ENCODE measurements at regions not wholly inside any gene's neighbourhood (a gene's known extent, or its start where the extent isn't known, plus 50 kb on each side); places are given as distances from the start of the nearest gene placed in this dataset.

- TF ChIP-seq ETS1 (IDR thresholded peaks at IDR 0.05) (no peak), REST (IDR thresholded peaks at IDR 0.05; ENCODE audit: unreplicated experiment) (no peak)
- no peaks in the 10 kb centered on the region for H3K36me3 ChIP-seq (ENCODE audit: insufficient read depth)
- DNase-seq (ENCODE audit: low spot score) (no peak), ATAC-seq (no peak)
- H3K4me3 ChIP-seq: no peak overlapping the region
- Mint-ChIP-seq H3K27me3 (ENCODE audit: insufficient read depth, low read depth, poor library complexity) (peaks cover 2% of the 10 kb centered on the region), H3K4me3 (no peak overlapping the region), H3K4me1 (peaks cover 3% of the 10 kb centered on the region; the same call in 2 of the 3 replicates), H3K9me3 (no peaks in the 10 kb centered on the region), H3K36me3 (ENCODE audit: low read depth) (no peaks in the 10 kb centered on the region), H3K27ac (no peak overlapping the region)
- no peak overlapping the region for H3K27ac ChIP-seq (ENCODE audit: low read depth)
- H2AFZ ChIP-seq: no peak overlapping the region
- H4K20me1 ChIP-seq (replicated peaks; ENCODE audit: insufficient read depth): no peaks in the 10 kb centered on the region
- H3K4me2 ChIP-seq: no peak overlapping the region
- H3K27me3 ChIP-seq (ENCODE audit: insufficient read depth): no peaks in the 10 kb centered on the region
- no peaks in the 10 kb centered on the region for H3K9me2 ChIP-seq (ENCODE audit: insufficient read depth)
- no peaks in the 10 kb centered on the region for H3F3A ChIP-seq (replicated peaks; ENCODE audit: low read depth)
- H3K4me1 ChIP-seq (ENCODE audit: insufficient read depth): no peaks in the 10 kb centered on the region; the same call in 1 of the 2 replicates
- no peaks in the 10 kb centered on the region for H3K79me2 ChIP-seq (replicated peaks; ENCODE audit: insufficient read depth)
Observed at GRCh38 chr7:142452791-142453190, 194.9 kb upstream of the PRSS58 start.

GRCh38 chr7:142451817-142452216 lies 194.0 kb upstream of the PRSS58 start:
- Mint-ChIP-seq H3K4me3 (no peak overlapping the region), H3K27me3 (ENCODE audit: insufficient read depth, low read depth, poor library complexity) (peaks cover 2% of the 10 kb centered on the region), H3K27ac (no peak overlapping the region), H3K4me1 (peaks cover 3% of the 10 kb centered on the region; the same call in 2 of the 3 replicates), H3K36me3 (ENCODE audit: low read depth) (no peaks in the 10 kb centered on the region), H3K9me3 (no peaks in the 10 kb centered on the region)
- no peak overlapping the region for H3K4me3 ChIP-seq
- no peak overlapping the region for H3K4me2 ChIP-seq
- H3K79me2 ChIP-seq (replicated peaks; ENCODE audit: insufficient read depth): no peaks in the 10 kb centered on the region
- H3K36me3 ChIP-seq (ENCODE audit: insufficient read depth): no peaks in the 10 kb centered on the region
- no peak for DNase-seq (ENCODE audit: low spot score)
- H3F3A ChIP-seq (replicated peaks; ENCODE audit: low read depth): no peaks in the 10 kb centered on the region
- H3K27me3 ChIP-seq (ENCODE audit: insufficient read depth): no peaks in the 10 kb centered on the region
- H3K27ac ChIP-seq (ENCODE audit: low read depth): no peak overlapping the region
- H3K9me2 ChIP-seq (ENCODE audit: insufficient read depth): no peaks in the 10 kb centered on the region
- ATAC-seq: no peak
- H2AFZ ChIP-seq: no peak overlapping the region
- H4K20me1 ChIP-seq (replicated peaks; ENCODE audit: insufficient read depth): no peaks in the 10 kb centered on the region
- no peaks in the 10 kb centered on the region; the same call in 1 of the 2 replicates for H3K4me1 ChIP-seq (ENCODE audit: insufficient read depth)
- TF ChIP-seq ZNF114 (CRISPR knock-in tag; IDR thresholded peaks at IDR 0.05) (no peak), EZH2 (IDR thresholded peaks at IDR 0.05; ENCODE audit: low read depth, unreplicated experiment) (no peak), POLR2AphosphoS5 (IDR thresholded peaks at IDR 0.05; ENCODE audit: low read depth) (no peak), ZNF462 (CRISPR knock-in tag; IDR thresholded peaks at IDR 0.05) (no peak), ZNF331 (CRISPR knock-in tag; IDR thresholded peaks at IDR 0.05; ENCODE audit: low read depth) (no peak), CTCF (conservative IDR thresholded peaks at IDR 0.05; ENCODE audit: low read depth in 2 of 2) (no peak), NANOG (IDR thresholded peaks at IDR 0.05; ENCODE audit: borderline replicate concordance) (no peak), JUNB (IDR thresholded peaks at IDR 0.05; ENCODE audit: unreplicated experiment) (no peak)

Data from GM23338 (cell line).